NCI-H2196 treated with DMSO at 0.1 percent for 48 hours (cell line): ENCODE measurements at regions not wholly inside any gene's neighbourhood (a gene's known extent, or its start where the extent isn't known, plus 50 kb on each side); places are given as distances from the start of the nearest gene placed in this dataset.
"Not testable (repeated sequence)": the region's sequence is repeated elsewhere in the genome, so short reads cannot be mapped to it uniquely, and the experiment has no call there.

Experiments
- DNase-seq: peaks from one replicate; lab custom pipeline; 2025; ENCODE audit not compliant: unreplicated experiment; lab: John Stamatoyannopoulos, UW

- no peak for DNase-seq
Measured at GRCh38 chr16:79950932-79951719, 350.6 kb upstream of the MAF start.

DNA sequence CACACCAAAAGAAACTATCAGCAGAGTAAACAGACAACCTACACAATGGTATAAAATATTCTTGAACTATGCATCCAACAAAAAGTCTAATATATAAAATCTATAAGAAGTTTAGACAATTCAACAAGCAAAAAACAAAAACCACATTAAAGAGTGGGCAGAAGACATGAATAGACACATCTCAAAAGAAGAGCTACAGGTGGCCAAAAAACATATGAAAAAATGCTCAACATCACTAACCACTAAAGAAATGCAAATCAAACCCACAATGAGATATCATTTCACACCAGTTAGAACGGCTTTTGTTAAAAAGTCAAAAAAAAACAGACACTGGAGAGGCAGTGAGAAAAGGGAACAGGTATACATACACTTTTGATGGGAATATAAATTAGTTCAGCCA, 348.9 kb upstream of the MAF start:
- no peak for DNase-seq

GRCh38 chr16:79947771-79948170, 347.2 kb upstream of the MAF start:
- no peak for DNase-seq

DNA sequence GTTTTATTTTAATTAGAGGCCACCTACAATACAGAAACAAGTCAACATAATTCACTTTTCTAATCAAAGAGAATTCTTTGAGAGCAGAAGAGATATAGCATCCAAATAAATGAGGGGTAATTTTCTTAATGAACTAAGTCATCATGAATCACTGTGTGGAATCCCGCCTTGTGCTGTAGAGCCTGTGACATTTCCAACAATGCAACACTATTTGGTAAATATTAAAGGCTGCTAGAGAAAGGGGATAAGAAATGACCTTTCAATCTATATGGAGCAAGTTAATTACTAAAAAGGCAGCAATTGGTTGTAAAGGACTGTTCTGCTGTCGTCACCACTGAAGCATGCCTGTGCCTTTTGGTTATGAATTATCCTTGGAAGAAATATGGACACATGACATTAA, 345.7 kb upstream of the MAF start:
- DNase-seq = no peak

GRCh38 chr16:79943736-79944135, 343.2 kb upstream of the MAF start:
- DNase-seq = no peak

- no peak for DNase-seq
Measured at GRCh38 chr16:79938575-79938974, 338.0 kb upstream of the MAF start.

DNA sequence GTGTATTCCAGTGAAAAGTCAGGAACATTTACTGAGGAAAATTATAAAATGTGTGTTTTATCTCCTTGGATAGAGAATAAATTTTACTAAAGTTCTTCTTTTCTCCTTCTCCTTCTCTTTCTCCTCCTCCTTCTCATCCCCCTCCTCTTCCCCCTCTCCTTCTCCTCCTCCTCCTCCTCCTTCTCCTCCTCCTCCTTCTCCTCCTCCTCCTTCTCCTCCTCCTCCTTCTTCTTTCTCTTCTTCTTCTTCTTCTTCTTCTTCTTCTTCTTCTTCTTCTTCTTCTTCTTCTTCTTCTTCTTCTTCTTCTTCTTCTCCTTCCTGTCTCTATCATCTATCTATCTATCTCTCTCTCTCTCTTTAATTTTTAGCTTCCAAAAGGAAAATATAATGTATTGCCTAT, 337.1 kb upstream of the MAF start:
- DNase-seq = not testable (repeated sequence)

DNA sequence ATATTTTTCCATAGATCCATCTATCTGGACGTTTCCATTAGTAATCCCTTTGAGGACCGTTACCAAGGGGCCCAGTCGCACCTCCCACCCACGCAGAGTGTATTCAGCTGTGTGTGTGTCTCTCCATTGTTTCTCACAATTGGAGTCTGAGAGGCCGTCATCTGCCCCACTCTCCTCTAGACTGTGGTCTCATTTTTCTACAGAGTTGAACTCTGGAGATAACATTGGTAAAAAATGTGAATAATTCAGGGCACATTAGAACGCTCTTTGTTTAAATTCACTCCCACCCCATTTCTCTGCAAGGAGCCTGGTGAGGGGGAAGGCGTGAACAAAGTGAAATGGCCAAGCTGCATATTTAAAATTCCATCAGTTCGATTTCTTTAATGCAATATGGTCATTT, 333.1 kb upstream of the MAF start:
- DNase-seq = no peak

DNA sequence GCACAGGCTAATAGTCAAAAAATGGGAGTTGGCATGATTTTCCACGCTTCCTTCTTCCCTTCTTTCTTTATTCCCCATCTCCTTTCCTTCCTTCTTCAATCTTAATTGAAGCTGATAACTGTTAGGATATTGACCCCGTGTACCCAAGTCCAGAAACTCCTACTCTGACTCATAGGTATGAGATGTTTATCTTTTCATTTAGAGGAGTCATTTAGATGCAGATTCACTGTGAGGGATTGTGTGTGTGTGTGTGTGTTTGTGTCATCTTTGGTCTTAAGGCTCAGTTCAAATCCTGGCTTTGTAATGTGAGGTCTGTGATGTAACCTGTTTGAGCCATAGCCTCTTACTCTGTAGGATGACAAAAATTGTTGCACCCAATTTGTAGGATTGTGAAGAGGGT, 332.0 kb upstream of the MAF start:
- no peak for DNase-seq

- no peak for DNase-seq
Measured at GRCh38 chr16:79931721-79932120, 331.2 kb upstream of the MAF start.

GRCh38 chr16:79929260-79929965, 328.9 kb upstream of the MAF start:
- DNase-seq = no peak

DNA sequence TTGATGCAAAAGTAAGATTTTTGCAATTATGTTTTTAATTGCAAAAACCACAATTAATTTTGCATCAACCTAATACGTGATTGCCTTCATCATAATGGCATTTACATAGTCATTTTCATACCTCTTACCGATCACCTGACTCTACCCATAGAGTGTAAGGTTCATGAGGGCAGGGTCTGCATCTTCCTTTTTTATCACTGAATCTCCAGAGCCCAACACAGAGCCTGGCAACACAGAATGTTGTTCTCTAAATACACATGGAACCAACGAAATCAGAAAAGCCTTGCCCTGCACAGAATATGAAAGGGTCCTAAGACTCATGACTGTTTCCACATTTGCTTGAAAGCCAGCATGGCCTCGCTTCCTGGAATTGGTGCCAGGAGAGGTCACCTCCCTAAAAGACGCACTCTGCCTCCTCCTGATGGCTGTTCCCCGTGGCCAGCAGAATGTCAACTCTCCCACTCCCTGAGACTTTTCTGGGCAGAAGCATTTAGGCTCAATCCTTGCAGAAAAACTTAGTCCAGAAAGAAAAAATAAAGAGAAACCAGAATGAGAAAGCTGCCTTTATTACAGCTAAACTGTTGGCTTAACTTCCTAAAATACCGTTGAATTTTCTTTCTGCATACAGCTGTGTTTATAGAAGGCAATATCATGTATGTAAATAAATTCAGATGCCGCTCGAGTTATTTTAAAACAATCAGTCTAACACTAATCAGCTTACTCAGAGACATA, 327.8 kb upstream of the MAF start:
- no peak for DNase-seq

GRCh38 chr16:79926451-79927205, 326.1 kb upstream of the MAF start:
- DNase-seq = no peak

DNA sequence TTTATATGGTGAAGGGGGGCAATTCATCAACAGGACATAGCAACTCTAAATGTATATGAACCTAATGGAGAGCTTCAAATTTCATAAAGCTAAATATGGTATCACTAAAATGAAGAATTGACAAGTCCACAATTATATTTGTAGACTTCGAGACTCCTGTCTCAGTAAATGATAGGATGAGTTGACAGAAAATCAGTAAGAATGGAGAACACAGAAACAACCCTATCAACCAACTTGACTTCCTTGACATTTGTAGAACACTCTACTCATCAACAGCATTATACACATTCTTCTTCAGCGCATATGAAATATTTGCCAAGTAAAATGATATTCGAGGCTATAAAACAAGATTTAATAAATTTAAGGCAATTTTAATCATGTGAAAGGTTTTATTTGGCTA, 322.9 kb upstream of the MAF start:
- DNase-seq = no peak

DNA sequence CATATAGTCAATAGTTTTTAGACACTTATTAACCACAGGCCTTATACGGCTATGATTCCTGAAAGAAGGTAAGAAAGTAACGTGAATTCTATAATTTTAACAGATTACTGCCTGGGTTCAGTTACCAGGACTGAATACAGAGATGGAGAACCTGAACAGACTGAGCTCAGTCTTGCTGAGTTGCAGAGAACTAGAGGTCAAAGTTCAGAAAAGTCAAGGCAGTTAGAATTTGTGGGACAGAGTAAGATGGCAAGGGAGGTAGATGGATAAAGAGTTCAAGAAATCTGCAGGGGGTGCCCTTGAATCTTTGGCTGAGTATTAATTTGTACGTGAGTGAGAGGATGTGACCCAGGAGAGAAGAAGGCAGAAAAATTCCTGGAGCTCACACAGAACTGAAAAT, 320.1 kb upstream of the MAF start:
- DNase-seq = no peak

DNA sequence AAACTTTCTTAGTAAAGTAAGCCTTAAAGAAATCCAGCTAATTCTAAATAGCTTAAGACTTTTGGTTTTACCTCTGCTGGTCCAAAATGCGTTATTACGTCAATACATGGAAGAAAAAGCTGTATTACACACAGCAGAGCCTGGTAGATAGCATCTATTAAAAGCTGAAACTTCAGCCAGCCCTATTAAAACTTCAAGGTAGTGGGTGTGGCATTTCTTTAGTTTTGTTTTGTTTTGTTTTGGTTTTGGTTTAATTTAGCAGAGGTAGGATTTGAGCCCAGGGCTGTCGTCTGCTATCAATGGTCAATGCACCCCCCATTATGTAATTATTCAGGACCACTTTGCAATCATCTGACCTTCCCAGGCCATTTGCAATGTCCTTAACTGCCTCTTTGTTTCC, 318.4 kb upstream of the MAF start:
- DNase-seq = no peak

- DNase-seq = no peak
Measured at GRCh38 chr16:79915761-79916160, 315.2 kb upstream of the MAF start.

DNA sequence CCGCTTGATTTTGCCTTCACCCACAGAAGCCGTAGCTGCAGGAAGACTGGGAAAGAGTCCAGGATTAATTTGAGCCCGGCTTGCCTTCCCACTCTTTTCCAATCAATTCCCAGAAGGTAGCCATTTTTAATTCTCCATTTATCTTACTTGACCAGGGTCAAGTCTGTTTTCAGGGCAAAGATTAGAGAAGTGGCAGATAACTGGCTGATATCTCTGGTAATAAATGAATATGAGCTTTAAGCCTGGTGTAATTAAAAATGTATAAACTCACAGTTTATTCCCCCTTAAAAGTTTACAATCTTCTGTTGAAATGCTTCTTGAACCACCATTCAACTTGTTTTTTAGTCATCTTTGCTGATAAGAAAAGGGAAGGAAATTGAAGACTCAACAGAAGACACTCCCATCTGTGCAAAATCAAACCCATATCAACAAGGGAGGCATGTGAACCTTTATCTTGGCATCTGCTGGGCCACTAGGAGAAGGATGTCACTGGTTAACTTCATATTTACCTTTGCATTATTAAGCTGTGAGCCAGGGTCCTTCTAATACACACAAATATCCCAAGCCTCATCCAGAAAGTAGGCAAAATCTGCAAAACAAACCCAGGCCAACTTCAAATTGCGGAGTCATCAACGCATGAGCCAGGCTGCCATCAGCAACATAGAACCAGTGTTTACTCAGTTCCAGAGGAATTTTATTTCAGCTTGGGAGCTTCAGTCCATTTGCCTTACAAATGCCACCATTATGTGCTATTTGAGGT, 314.6 kb upstream of the MAF start:
- no peak for DNase-seq

DNA sequence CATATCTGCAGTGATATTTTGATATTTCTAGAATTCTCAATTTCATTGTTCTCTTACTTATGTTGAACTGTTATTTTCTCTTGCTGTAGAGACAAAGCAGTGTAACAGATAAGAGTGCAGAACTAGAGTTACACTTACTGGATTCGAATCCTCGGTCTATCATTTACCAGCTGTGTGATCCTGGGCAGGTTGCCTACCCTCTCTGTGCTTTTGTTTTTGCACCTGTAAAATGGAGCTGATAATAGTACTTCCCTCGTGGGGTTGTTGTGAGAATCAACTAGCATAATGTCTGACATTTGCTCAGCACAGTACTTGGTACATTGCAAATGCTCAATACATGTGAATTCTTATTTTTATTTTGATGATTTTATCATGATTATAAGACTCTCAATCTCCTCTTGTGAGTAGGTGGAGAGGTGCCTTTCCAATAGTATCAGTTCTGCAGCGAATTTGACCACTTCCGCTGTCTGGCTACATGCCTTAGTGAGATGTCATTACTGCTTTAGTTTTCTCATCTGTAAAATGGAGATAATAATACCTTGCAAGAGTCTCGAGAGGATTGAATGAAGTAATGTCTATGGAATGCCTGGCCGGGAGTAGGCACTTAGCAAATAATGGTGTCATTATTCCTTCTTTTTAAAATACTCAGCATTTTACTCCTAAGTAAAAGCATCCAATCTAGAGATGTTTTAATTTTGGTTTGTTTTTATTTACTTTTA, 312.2 kb upstream of the MAF start:
- no peak for DNase-seq

DNA sequence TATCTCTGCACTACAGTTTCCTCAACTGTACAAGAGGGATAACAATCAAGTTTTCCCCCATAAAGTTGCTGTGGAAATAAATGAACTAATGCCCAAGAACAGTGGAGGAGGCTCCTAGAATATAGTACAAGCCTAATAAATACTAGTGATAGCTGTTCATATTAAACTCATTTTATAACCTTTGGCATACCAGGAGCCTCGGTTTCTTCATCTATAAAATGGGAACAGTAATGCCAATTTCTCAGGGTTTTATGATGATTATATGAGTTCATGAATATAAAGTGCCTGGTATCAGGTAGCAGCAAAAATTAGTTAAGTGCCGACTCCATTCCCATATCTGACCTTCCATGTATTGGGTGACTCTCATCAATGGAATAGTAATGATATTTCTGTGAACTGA, 311.1 kb upstream of the MAF start:
- DNase-seq = no peak
